ENCODE measurements at regions not wholly inside any gene's neighbourhood (a gene's known extent, or its start where the extent isn't known, plus 50 kb on each side); places are given as distances from the start of the nearest gene placed in this dataset.

DNA sequence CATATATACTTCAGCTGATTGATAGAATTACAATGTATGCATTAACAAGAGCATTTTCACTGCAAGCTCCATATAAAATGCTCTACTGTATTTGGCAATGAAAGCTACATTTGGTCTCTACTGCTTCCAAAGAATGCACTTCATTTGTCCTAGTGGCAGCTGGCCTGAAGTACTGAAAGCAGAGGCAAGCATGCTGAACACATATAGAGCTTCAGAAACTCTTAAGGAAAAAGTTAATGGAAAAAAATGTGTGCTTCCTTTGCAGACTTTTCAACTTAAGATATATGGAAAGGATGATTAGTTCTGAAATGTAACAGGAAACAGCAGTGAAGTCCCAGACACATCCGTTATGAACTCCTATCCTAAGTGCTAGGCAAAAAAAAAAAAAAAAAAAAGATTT is 537.1 kb upstream of the POM121L12 start:
- Mint-ChIP-seq H3K4me3 (ENCODE audit: low read depth) (no peak overlapping the region), H3K27me3 (no peaks in the 10 kb centered on the region), H3K36me3 (ENCODE audit: insufficient read depth) (no peaks in the 10 kb centered on the region), H3K4me1 (ENCODE audit: low read depth) (no peaks in the 10 kb centered on the region), H3K9me3 (ENCODE audit: low read depth) (no peaks in the 10 kb centered on the region), H3K27ac (no peak overlapping the region)
- TF ChIP-seq, protein P1, sequence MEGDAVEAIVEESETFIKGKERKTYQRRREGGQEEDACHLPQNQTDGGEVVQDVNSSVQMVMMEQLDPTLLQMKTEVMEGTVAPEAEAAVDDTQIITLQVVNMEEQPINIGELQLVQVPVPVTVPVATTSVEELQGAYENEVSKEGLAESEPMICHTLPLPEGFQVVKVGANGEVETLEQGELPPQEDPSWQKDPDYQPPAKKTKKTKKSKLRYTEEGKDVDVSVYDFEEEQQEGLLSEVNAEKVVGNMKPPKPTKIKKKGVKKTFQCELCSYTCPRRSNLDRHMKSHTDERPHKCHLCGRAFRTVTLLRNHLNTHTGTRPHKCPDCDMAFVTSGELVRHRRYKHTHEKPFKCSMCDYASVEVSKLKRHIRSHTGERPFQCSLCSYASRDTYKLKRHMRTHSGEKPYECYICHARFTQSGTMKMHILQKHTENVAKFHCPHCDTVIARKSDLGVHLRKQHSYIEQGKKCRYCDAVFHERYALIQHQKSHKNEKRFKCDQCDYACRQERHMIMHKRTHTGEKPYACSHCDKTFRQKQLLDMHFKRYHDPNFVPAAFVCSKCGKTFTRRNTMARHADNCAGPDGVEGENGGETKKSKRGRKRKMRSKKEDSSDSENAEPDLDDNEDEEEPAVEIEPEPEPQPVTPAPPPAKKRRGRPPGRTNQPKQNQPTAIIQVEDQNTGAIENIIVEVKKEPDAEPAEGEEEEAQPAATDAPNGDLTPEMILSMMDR (IDR thresholded peaks at IDR 0.05; ENCODE audit: unreplicated experiment) = peak; percentile 18
- DNase-seq (ENCODE audit: low spot score, unreplicated experiment) = no peak

DNA sequence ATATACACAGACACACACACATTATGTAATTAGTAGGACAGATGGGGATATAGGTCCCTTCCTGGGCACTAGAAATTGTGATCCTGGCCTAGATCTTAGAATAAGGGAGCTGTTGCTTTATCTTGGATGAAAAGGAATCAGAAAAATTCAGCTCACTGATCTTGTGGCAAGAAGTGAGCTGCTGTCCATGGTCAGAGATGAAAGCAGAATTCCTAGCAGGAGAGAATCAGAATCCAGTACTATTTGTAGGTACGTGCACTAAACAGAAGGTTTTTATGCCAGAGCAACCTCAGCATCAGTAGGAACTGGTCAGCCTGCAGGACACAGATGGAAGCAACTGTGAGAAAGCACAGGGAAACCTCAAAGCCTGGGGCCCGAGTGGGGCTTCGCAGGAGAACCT is 549.2 kb upstream of the POM121L12 start:
- no peaks in the 10 kb centered on the region for H3K9me3 Mint-ChIP-seq (ENCODE audit: low read depth)
- no peaks in the 10 kb centered on the region for H3K4me1 Mint-ChIP-seq (ENCODE audit: low read depth)
- H3K27me3 Mint-ChIP-seq = no peaks in the 10 kb centered on the region
- H3K27ac Mint-ChIP-seq = no peak overlapping the region
- H3K4me3 Mint-ChIP-seq (ENCODE audit: low read depth) = no peak overlapping the region
- TF ChIP-seq, protein P1 (IDR thresholded peaks at IDR 0.05; ENCODE audit: unreplicated experiment) = no peak
- H3K36me3 Mint-ChIP-seq (ENCODE audit: insufficient read depth) = no peaks in the 10 kb centered on the region
- no peak for DNase-seq (ENCODE audit: low spot score, unreplicated experiment)

DNA sequence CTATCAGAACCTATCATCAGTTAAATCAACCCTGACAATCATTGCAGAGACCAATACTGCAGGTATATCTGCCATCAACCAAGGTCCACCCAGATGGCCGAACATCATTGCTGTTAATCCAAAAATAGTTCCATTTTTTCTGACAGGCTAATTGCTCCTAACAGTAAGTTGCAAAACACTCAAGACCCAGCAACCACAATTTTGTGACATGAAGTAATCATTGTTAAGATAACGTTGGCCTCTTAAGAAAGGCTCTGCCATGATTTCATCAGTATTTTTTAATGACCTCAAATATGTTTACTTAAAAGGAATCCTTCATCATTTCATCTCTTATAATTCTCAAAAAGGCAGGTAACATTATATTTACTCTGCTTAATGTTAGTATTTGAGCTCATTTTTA is 553.4 kb upstream of the POM121L12 start:
- H3K9me3 Mint-ChIP-seq (ENCODE audit: low read depth) = no peaks in the 10 kb centered on the region
- H3K4me3 Mint-ChIP-seq (ENCODE audit: low read depth) = no peak overlapping the region
- H3K27ac Mint-ChIP-seq = no peak overlapping the region
- no peaks in the 10 kb centered on the region for H3K4me1 Mint-ChIP-seq (ENCODE audit: low read depth)
- DNase-seq (ENCODE audit: low spot score, unreplicated experiment) = no peak
- TF ChIP-seq, protein P1 (IDR thresholded peaks at IDR 0.05; ENCODE audit: unreplicated experiment) = no peak
- H3K36me3 Mint-ChIP-seq (ENCODE audit: insufficient read depth) = no peaks in the 10 kb centered on the region
- H3K27me3 Mint-ChIP-seq = no peaks in the 10 kb centered on the region

DNA sequence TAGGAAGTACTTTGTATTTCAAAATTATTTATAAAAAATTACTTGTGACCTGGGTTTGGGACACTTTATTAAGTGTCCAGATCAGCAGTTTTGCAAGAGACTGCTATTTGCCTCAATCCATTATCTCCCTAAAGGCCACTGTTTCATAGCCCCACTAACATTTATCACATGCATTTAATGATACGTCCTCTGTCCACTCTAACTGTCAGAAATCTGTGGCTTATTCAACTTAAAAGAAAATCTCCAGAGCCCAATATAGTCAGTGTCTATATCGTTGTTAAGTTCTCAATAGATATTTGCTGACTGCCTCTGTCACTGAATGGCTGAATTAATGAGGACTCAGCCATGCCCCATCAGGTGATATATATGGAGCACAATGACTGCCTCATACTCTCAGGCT is 553.9 kb upstream of the POM121L12 start:
- TF ChIP-seq, protein P1 (IDR thresholded peaks at IDR 0.05; ENCODE audit: unreplicated experiment) = no peak
- Mint-ChIP-seq H3K9me3 (ENCODE audit: low read depth) (no peaks in the 10 kb centered on the region), H3K4me3 (ENCODE audit: low read depth) (no peak overlapping the region), H3K4me1 (ENCODE audit: low read depth) (no peaks in the 10 kb centered on the region), H3K36me3 (ENCODE audit: insufficient read depth) (no peaks in the 10 kb centered on the region), H3K27ac (no peak overlapping the region), H3K27me3 (no peaks in the 10 kb centered on the region)
- no peak for DNase-seq (ENCODE audit: low spot score, unreplicated experiment)

DNA sequence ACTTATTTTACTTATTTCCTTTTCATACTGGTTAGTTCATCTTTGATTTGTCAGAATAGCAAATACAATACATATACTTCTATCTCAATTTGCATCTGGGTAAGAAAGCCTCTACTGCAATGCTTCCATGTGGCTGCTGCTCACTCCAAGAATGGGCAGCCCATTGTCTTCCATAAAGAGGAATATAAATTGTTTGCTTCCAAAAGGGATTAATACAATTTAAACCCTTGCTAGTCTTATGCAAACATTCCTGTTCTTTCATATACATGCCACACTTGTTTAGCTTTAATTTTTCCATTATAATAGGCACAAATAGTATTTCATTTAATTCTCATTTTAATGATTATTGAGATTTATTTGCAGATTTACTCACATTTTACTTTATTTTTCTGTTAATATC is 555.4 kb upstream of the POM121L12 start:
- Mint-ChIP-seq H3K4me3 (ENCODE audit: low read depth) (no peak overlapping the region), H3K27me3 (no peaks in the 10 kb centered on the region), H3K4me1 (ENCODE audit: low read depth) (no peaks in the 10 kb centered on the region), H3K9me3 (ENCODE audit: low read depth) (no peaks in the 10 kb centered on the region), H3K36me3 (ENCODE audit: insufficient read depth) (no peaks in the 10 kb centered on the region), H3K27ac (no peak overlapping the region)
- TF ChIP-seq, protein P1 (IDR thresholded peaks at IDR 0.05; ENCODE audit: unreplicated experiment) = no peak
- DNase-seq (ENCODE audit: low spot score, unreplicated experiment) = no peak

Measured in progenitor cell of endocrine pancreas (in vitro differentiated cells).